SK-N-SH (cell line): ENCODE measurements at regions not wholly inside any gene's neighbourhood (a gene's known extent, or its start where the extent isn't known, plus 50 kb on each side); places are given as distances from the start of the nearest gene placed in this dataset.

Experiments used
- CTCF ChIA-PET: fragments of 300-600, 350-600 bp; formaldehyde crosslinking; extraction: SDS; loops from one replicate; lab custom pipeline; 2021; lab: Yijun Ruan, JAX
- POLR2A ChIA-PET: fragments of 350-600 bp; sonication (Branson Sonifier 250); formaldehyde crosslinking; extraction: SDS; loops from one replicate; lab custom pipeline; 2020; ENCODE audit warnings: antibody characterized with exemption, inconsistent platforms; lab: Yijun Ruan, JAX
- DNase-seq: peaks from one replicate; pipeline ENCODE4 v3.0.0; 2012
- H2AFZ ChIP-seq: fragments of 200-600 bp; sonication (generic); 2 replicates; pipeline ENCODE4 v1.8.1; 2016; ENCODE audit warnings: antibody characterized with exemption, mild to moderate bottlenecking, low read depth
- H3F3A ChIP-seq: fragments of 200-600 bp; sonication (generic); replicated peaks from 2 replicates; pipeline ENCODE3; 2016; ENCODE audit warnings: antibody characterized with exemption, mild to moderate bottlenecking; ENCODE audit not compliant: insufficient read depth
- H3K27ac ChIP-seq, 2 experiments: fragments of 200-500 bp in 1 of 2; fragments of 200-600 bp in 1 of 2; sonication (Bioruptor generic) in 1 of 2; sonication (generic), shearing (Covaris generic) in 1 of 2; 2 replicates each; pipeline versions ENCODE4 v1.5.1 to v1.6.1; 2014 to 2016; ENCODE audit warnings: low read depth in 2 of 2, inconsistent platforms in 1 of 2, low read length in 1 of 2, mild to moderate bottlenecking in 1 of 2, mixed read lengths in 1 of 2
- H3K27me3 ChIP-seq: fragments of 200-600 bp; sonication (generic), shearing (Covaris generic); 2 replicates; pipeline ENCODE4 v1.6.1; 2016; ENCODE audit warnings: mixed run types; ENCODE audit not compliant: insufficient read depth
- H3K36me3 ChIP-seq, 2 experiments: fragments of 200-500 bp in 1 of 2; fragments of 200-600 bp in 1 of 2; sonication (Bioruptor generic) in 1 of 2; sonication (generic) in 1 of 2; replicated peaks in 1 of 2; 2 replicates each; pipeline versions ENCODE3 to v1.5.1; 2014 to 2016; ENCODE audit warnings: low read length in 1 of 2, mild to moderate bottlenecking in 1 of 2; ENCODE audit not compliant: insufficient read depth in 2 of 2, control insufficient read depth in 1 of 2
- H3K4me1 ChIP-seq, 2 experiments: fragments of 200-500 bp in 1 of 2; fragments of 200-600 bp in 1 of 2; sonication (Bioruptor generic) in 1 of 2; sonication (generic), shearing (Covaris generic) in 1 of 2; 2 replicates each; pipeline versions ENCODE4 v1.5.1 to v1.6.1; 2014 to 2016; ENCODE audit warnings: low read depth in 1 of 2, low read length in 1 of 2, mixed run types in 1 of 2; ENCODE audit not compliant: insufficient read depth in 2 of 2, control insufficient read depth in 1 of 2
- H3K4me2 ChIP-seq: fragments of 200-600 bp; sonication (generic), shearing (Covaris generic); 2 replicates; pipeline ENCODE4 v1.6.1; 2017; ENCODE audit warnings: mixed run types
- H3K4me3 ChIP-seq, 2 experiments: fragments of 200-500 bp in 1 of 2; fragments of 200-600 bp in 1 of 2; sonication (Bioruptor generic) in 1 of 2; sonication (generic), shearing (Covaris generic) in 1 of 2; 2 replicates each; pipeline versions ENCODE4 v1.5.1 to v1.8.1; 2014 to 2016; ENCODE audit warnings: low read depth in 2 of 2, inconsistent platforms in 1 of 2, low read length in 1 of 2, mild to moderate bottlenecking in 1 of 2, mixed read lengths in 1 of 2, moderate library complexity in 1 of 2
- H3K79me2 ChIP-seq: fragments of 200-600 bp; sonication (generic); 2 replicates; pipeline ENCODE4 v1.8.1; 2017; ENCODE audit warnings: mild to moderate bottlenecking; ENCODE audit not compliant: insufficient read depth
- H3K9ac ChIP-seq: fragments of 200-600 bp; sonication (generic); 2 replicates; pipeline ENCODE4 v1.6.1; 2017; ENCODE audit warnings: mixed run types
- H3K9me2 ChIP-seq: fragments of 200-600 bp; sonication (generic); 2 replicates; pipeline ENCODE4 v1.6.1; 2017; ENCODE audit warnings: mixed run types
- H3K9me3 ChIP-seq: fragments of 200-600 bp; sonication (generic); 2 replicates; pipeline ENCODE4 v1.6.1; 2017; ENCODE audit warnings: mixed run types, mild to moderate bottlenecking, moderate library complexity
- H4K20me1 ChIP-seq: fragments of 200-600 bp; sonication (generic); 2 replicates; pipeline ENCODE4 v1.6.1; 2017; ENCODE audit warnings: mild to moderate bottlenecking, mixed run types; ENCODE audit not compliant: insufficient read depth
- CTCF ChIP-seq: fragments of 200-600 bp; sonication (generic); IDR thresholded peaks from 2 replicates; pipeline ENCODE4 v1.6.1; 2017; ENCODE audit warnings: antibody characterized with exemption, mild to moderate bottlenecking, moderate library complexity
- ELF1 ChIP-seq: IDR thresholded peaks from 2 replicates; pipeline ENCODE4 v1.4.0; 2012
- EP300 ChIP-seq, 2 experiments: IDR thresholded peaks; 2 replicates each; pipeline versions ENCODE4 v1.4.0 to v1.6.1; 2012; ENCODE audit warnings: borderline replicate concordance in 1 of 2, low read depth in 1 of 2, low read length in 1 of 2
- FOSL2 ChIP-seq: IDR thresholded peaks from 2 replicates; pipeline ENCODE4 v1.4.0; 2012; ENCODE audit warnings: low read depth, mild to moderate bottlenecking, moderate library complexity, borderline replicate concordance
- FOXM1 ChIP-seq: IDR thresholded peaks from 2 replicates; pipeline ENCODE4 v1.4.0; 2012; ENCODE audit warnings: low read depth, mild to moderate bottlenecking
- JUND ChIP-seq: IDR thresholded peaks from 2 replicates; pipeline ENCODE4 v1.4.0; 2012
- MAX ChIP-seq: IDR thresholded peaks from 2 replicates; pipeline ENCODE4 v1.4.0; 2012; ENCODE audit warnings: low read depth
- NFIC ChIP-seq: IDR thresholded peaks from 2 replicates; pipeline ENCODE4 v1.4.0; 2012; ENCODE audit warnings: borderline replicate concordance
- PBX3 ChIP-seq: IDR thresholded peaks from 2 replicates; pipeline ENCODE4; 2012
- POLR2AphosphoS5 ChIP-seq: IDR thresholded peaks from 2 replicates; pipeline ENCODE4 v1.6.1; 2012; ENCODE audit warnings: low read depth, low read length
- RXRA ChIP-seq: IDR thresholded peaks from 2 replicates; pipeline ENCODE4 v1.4.0; 2012; ENCODE audit warnings: low read depth, mild to moderate bottlenecking, borderline replicate concordance
- SIN3A ChIP-seq: IDR thresholded peaks from 2 replicates; pipeline ENCODE4 v1.6.1; 2012; ENCODE audit warnings: low read depth, mild to moderate bottlenecking, low read length, moderate library complexity, borderline replicate concordance
- TCF12 ChIP-seq: IDR thresholded peaks from 2 replicates; pipeline ENCODE4 v1.4.0; 2012
- TEAD4 ChIP-seq: IDR thresholded peaks from 2 replicates; pipeline ENCODE4 v1.4.0; 2012; ENCODE audit warnings: mild to moderate bottlenecking, borderline replicate concordance; ENCODE audit not compliant: insufficient read depth
- USF2 ChIP-seq: fragments of 150-350 bp; IDR thresholded peaks from 2 replicates; pipeline ENCODE4 v1.6.1; 2017; ENCODE audit warnings: antibody characterized with exemption, low read length, low read depth, borderline replicate concordance
- YY1 ChIP-seq: IDR thresholded peaks from 2 replicates; pipeline ENCODE4 v1.4.0; 2012; ENCODE audit warnings: low read depth, mild to moderate bottlenecking
- ZBTB33 ChIP-seq: IDR thresholded peaks from 2 replicates; pipeline ENCODE4 v1.4.0; 2012; ENCODE audit warnings: low read depth, borderline replicate concordance
- WGBS: methylation state at CpG from one replicate; pipeline ENCODE4 v1.1.6; 2017; ENCODE audit warnings: low lambda C conversion rate; 5-methylcytosine and 5-hydroxymethylcytosine counted together

- CTCF ChIA-PET = no interaction called here
- 24% methylated on average over 5 of the region's 5 CpGs for WGBS
- peak; percentile 8 for DNase-seq
- H3K36me3 ChIP-seq = no peaks in the 10 kb centered on the region
- H4K20me1 ChIP-seq = no peaks in the 10 kb centered on the region
- TF ChIP-seq CTCF (no peak), ELF1 (no peak), RXRA (peak; percentile 56), TCF12 (peak; percentile 67), EP300 (IDR thresholded peaks at IDR 0.05; ENCODE audit: borderline replicate concordance in 1 of 2, low read depth in 1 of 2, low read length in 1 of 2) (peak; percentile 11 to 59; a peak in 2 of 4 replicates), USF2 (no peak), ZBTB33 (no peak), FOSL2 (peak; percentile 66; the same call in 1 of the 2 replicates), TEAD4 (peak; percentile 58; the same call in 1 of the 2 replicates), SIN3A (no peak; the same call in 1 of the 2 replicates), POLR2AphosphoS5 (peak; percentile 17; the same call in 1 of the 2 replicates), YY1 (no peak), NFIC (peak; percentile 17; the same call in 1 of the 2 replicates), MAX (no peak), JUND (peak; percentile 68), FOXM1 (no peak), PBX3 (peak; percentile 69)
- TF ChIP-seq, all 33 proteins: peak for 9
- Histone ChIP-seq H3K4me2 (peak overlapping the region; percentile 64; the same call in 1 of the 2 replicates), H3F3A (peaks cover 26% of the 10 kb centered on the region), H3K9ac (peak overlapping the region; percentile 57; the same call in 1 of the 2 replicates), H3K79me2 (no peaks in the 10 kb centered on the region), H3K9me3 (no peaks in the 10 kb centered on the region), H3K4me3 (no peak overlapping the region), H3K27me3 (no peaks in the 10 kb centered on the region), H3K27ac (peak overlapping the region; percentile 81 to 91), H3K9me2 (no peaks in the 10 kb centered on the region), H2AFZ (no peak overlapping the region), H3K4me1 (peaks cover 0 to 10% of the 10 kb centered on the region in 2 experiments)
- POLR2A ChIA-PET = no interaction called here
These were observed 194.6 kb upstream of the CITED2 start for GRCh38 chr6:139568956-139569538.
